ENCODE measurements at regions not wholly inside any gene's neighbourhood (a gene's known extent, or its start where the extent isn't known, plus 50 kb on each side); places are given as distances from the start of the nearest gene placed in this dataset.

- TF ChIP-seq OSR1 (CRISPR knock-in tag; IDR thresholded peaks at IDR 0.05), result no peak
- TF ChIP-seq SNAI2 (CRISPR knock-in tag; IDR thresholded peaks at IDR 0.05), result no peak
- TF ChIP-seq ZNF565 (CRISPR knock-in tag; conservative IDR thresholded peaks at IDR 0.05; ENCODE audit: low read depth), result no peak
- TF ChIP-seq TCF4 (CRISPR knock-in tag; IDR thresholded peaks at IDR 0.05; ENCODE audit: borderline replicate concordance), result no peak
- TF ChIP-seq ZNF8 (CRISPR knock-in tag; IDR thresholded peaks at IDR 0.05), result no peak
- no peak for TF ChIP-seq CSDC2 (CRISPR knock-in tag; IDR thresholded peaks at IDR 0.05)
- TF ChIP-seq CREB5 (CRISPR knock-in tag; IDR thresholded peaks at IDR 0.05; ENCODE audit: low read depth), result no peak
- no peak for TF ChIP-seq ESRRG (CRISPR knock-in tag; IDR thresholded peaks at IDR 0.05)
- TF ChIP-seq ZC3H10 (CRISPR knock-in tag; IDR thresholded peaks at IDR 0.05), result no peak
- TF ChIP-seq ARNTL (CRISPR knock-in tag; IDR thresholded peaks at IDR 0.05; ENCODE audit: borderline replicate concordance, low read depth), result no peak
- TF ChIP-seq CSRNP3 (CRISPR knock-in tag; IDR thresholded peaks at IDR 0.05), result no peak
- no peak for TF ChIP-seq ZFP30 (CRISPR knock-in tag; IDR thresholded peaks at IDR 0.05)
- no peak for TF ChIP-seq PATZ1 (CRISPR knock-in tag; IDR thresholded peaks at IDR 0.05; ENCODE audit: borderline replicate concordance)
- TF ChIP-seq BACH2 (CRISPR knock-in tag; IDR thresholded peaks at IDR 0.05; ENCODE audit: borderline replicate concordance), result no peak
- no peak for TF ChIP-seq ISL1 (CRISPR knock-in tag; IDR thresholded peaks at IDR 0.05)
- TF ChIP-seq ZNF70 (CRISPR knock-in tag; IDR thresholded peaks at IDR 0.05), result no peak
- no peak for TF ChIP-seq RARB (CRISPR knock-in tag; IDR thresholded peaks at IDR 0.05)
- no peak for TF ChIP-seq ZFP3 (CRISPR knock-in tag; IDR thresholded peaks at IDR 0.05)
- TF ChIP-seq GLIS3 (CRISPR knock-in tag; IDR thresholded peaks at IDR 0.05), result no peak
- no peak for TF ChIP-seq POU6F1 (CRISPR knock-in tag; IDR thresholded peaks at IDR 0.05; ENCODE audit: borderline replicate concordance, low read depth)
- no peak for ATAC-seq
These were observed 2020.7 kb upstream of the WWC1 start for GRCh38 chr5:166270712-166271111.

- TF ChIP-seq ZFP3 (CRISPR knock-in tag; IDR thresholded peaks at IDR 0.05) (no peak), ARNTL (CRISPR knock-in tag; IDR thresholded peaks at IDR 0.05; ENCODE audit: borderline replicate concordance, low read depth) (no peak), RARB (CRISPR knock-in tag; IDR thresholded peaks at IDR 0.05) (no peak), ESRRG (CRISPR knock-in tag; IDR thresholded peaks at IDR 0.05) (no peak), SNAI2 (CRISPR knock-in tag; IDR thresholded peaks at IDR 0.05) (no peak), ISL1 (CRISPR knock-in tag; IDR thresholded peaks at IDR 0.05) (no peak)
- no peak for ATAC-seq
These were observed 2015.4 kb upstream of the WWC1 start for GRCh38 chr5:166276006-166276405.

- no peak for ATAC-seq
- TF ChIP-seq ZNF8 (CRISPR knock-in tag; IDR thresholded peaks at IDR 0.05), result no peak
- no peak for TF ChIP-seq TCF4 (CRISPR knock-in tag; IDR thresholded peaks at IDR 0.05; ENCODE audit: borderline replicate concordance)
- TF ChIP-seq SNAI2 (CRISPR knock-in tag; IDR thresholded peaks at IDR 0.05), result no peak
- no peak for TF ChIP-seq POU6F1 (CRISPR knock-in tag; IDR thresholded peaks at IDR 0.05; ENCODE audit: borderline replicate concordance, low read depth)
- no peak for TF ChIP-seq CSRNP3 (CRISPR knock-in tag; IDR thresholded peaks at IDR 0.05)
- TF ChIP-seq PPARA (CRISPR knock-in tag; IDR thresholded peaks at IDR 0.05; ENCODE audit: borderline replicate concordance), result no peak
- TF ChIP-seq ZFP30 (CRISPR knock-in tag; IDR thresholded peaks at IDR 0.05), result no peak
- TF ChIP-seq RARB (CRISPR knock-in tag; IDR thresholded peaks at IDR 0.05), result no peak
- no peak for TF ChIP-seq ISL1 (CRISPR knock-in tag; IDR thresholded peaks at IDR 0.05)
- TF ChIP-seq ZFP3 (CRISPR knock-in tag; IDR thresholded peaks at IDR 0.05), result no peak
- TF ChIP-seq TSHZ2 (CRISPR knock-in tag; IDR thresholded peaks at IDR 0.05), result no peak
- TF ChIP-seq ZNF70 (CRISPR knock-in tag; IDR thresholded peaks at IDR 0.05), result no peak
- no peak for TF ChIP-seq TOX (CRISPR knock-in tag; IDR thresholded peaks at IDR 0.05; ENCODE audit: borderline replicate concordance)
- TF ChIP-seq CREB5 (CRISPR knock-in tag; IDR thresholded peaks at IDR 0.05; ENCODE audit: low read depth), result no peak
- TF ChIP-seq OSR1 (CRISPR knock-in tag; IDR thresholded peaks at IDR 0.05), result no peak
- no peak for TF ChIP-seq ESRRG (CRISPR knock-in tag; IDR thresholded peaks at IDR 0.05)
- no peak for TF ChIP-seq BACH2 (CRISPR knock-in tag; IDR thresholded peaks at IDR 0.05; ENCODE audit: borderline replicate concordance)
- TF ChIP-seq ARNTL (CRISPR knock-in tag; IDR thresholded peaks at IDR 0.05; ENCODE audit: borderline replicate concordance, low read depth), result no peak
These were observed 2011.6 kb upstream of the WWC1 start for GRCh38 chr5:166279828-166280227.

All from SK-N-SH treated with all-trans-retinoic acid at 6 μM for 48 hours (cell line).